ENCODE measurements at regions not wholly inside any gene's neighbourhood (a gene's known extent, or its start where the extent isn't known, plus 50 kb on each side); places are given as distances from the start of the nearest gene placed in this dataset.
"Not testable (repeated sequence)": the region's sequence is repeated elsewhere in the genome, so short reads cannot be mapped to it uniquely, and the experiment has no call there.

DNA sequence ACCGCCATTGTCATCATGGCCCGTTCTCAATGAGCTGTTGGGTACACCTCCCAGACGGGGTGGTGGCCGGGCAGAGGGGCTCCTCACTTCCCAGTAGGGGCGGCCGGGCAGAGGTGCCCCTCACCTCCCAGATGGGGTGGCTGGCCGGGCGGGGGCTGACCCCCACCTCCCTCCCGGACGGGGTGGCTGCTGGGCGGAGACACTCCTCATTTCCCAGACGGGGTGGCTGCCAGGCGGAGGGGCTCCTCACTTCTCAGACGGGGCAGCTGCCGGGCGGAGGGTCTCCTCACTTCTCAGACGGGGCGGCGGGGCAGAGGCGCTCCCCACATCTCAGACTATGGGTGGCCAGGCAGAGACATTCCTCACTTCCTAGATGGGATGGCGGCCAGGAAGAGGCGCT lies 505.1 kb downstream of the LRRC70 start:
- TF ChIP-seq CTCF, POLR2A (IDR thresholded peaks at IDR 0.05): not testable (repeated sequence)
